OCI-LY7 (cell line): ENCODE measurements at regions not wholly inside any gene's neighbourhood (a gene's known extent, or its start where the extent isn't known, plus 50 kb on each side); places are given as distances from the start of the nearest gene placed in this dataset.

ENCODE experiments used
- EZH2phosphoT487 ChIP-seq: fragments of 200-600 bp; sonication (generic); IDR thresholded peaks from 2 replicates; pipeline ENCODE4 v1.6.1; 2018; ENCODE audit warnings: low read depth, borderline replicate concordance, mild to moderate bottlenecking, mixed run types, antibody characterized with exemption, low read length, moderate library complexity, mixed read lengths
- TF ChIP-seq, protein P1 (sequence below): fragments of 200-600 bp; sonication (generic); conservative IDR thresholded peaks from 2 replicates; pipeline ENCODE4 v1.5.1; 2014; ENCODE audit warnings: mild to moderate bottlenecking, antibody characterized with exemption, low read length, moderate library complexity, mixed read lengths

DNA sequence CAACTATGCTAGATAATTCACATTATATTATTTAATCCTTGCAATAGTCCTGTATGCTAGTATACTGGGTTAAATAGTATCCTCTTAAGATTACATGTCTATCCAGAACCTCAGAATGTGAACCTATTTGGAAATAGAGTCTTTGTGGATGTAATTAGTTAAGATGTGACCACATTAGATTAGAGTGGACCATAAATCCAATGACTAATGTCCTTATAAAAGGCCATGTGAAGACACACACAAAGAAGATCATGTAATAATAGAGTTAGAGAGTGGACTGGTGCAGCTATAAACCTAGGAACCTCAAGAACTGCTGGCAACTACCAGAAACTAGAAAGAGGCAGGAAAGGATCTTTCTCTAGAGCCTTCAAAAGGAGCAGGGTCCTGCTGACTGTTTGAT is 263.6 kb upstream of the PTGER4 start:
- TF ChIP-seq, protein P1, sequence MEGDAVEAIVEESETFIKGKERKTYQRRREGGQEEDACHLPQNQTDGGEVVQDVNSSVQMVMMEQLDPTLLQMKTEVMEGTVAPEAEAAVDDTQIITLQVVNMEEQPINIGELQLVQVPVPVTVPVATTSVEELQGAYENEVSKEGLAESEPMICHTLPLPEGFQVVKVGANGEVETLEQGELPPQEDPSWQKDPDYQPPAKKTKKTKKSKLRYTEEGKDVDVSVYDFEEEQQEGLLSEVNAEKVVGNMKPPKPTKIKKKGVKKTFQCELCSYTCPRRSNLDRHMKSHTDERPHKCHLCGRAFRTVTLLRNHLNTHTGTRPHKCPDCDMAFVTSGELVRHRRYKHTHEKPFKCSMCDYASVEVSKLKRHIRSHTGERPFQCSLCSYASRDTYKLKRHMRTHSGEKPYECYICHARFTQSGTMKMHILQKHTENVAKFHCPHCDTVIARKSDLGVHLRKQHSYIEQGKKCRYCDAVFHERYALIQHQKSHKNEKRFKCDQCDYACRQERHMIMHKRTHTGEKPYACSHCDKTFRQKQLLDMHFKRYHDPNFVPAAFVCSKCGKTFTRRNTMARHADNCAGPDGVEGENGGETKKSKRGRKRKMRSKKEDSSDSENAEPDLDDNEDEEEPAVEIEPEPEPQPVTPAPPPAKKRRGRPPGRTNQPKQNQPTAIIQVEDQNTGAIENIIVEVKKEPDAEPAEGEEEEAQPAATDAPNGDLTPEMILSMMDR = no peak
- TF ChIP-seq EZH2phosphoT487 = no peak
